ENCODE measurements at regions not wholly inside any gene's neighbourhood (a gene's known extent, or its start where the extent isn't known, plus 50 kb on each side); places are given as distances from the start of the nearest gene placed in this dataset.

DNA sequence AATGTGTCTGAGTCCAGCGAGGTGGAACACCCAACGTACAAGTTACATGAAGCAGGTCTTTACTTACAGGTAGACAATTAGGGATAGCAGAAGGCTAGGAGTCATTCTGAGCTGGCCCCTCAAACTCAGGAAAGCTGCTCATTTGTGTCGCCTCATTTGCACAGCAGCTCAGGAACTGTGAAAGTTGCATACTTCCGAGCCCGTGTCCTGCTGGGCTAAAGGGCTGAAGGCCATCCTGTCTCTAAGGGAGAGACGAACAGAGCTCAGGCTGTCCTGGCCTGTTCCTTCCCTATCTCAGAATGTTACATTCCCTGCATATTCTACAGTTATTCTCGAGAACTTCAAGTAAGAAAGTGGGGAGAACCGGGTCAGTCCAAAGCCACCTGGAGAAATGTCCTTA lies 99.0 kb downstream of the FAM124B start:
- Histone ChIP-seq H3K36me3 (ENCODE audit: control insufficient read depth in 2 of 2, extremely low read depth in 1 of 2, insufficient read depth in 2 of 2, low read length in 2 of 2) (no peaks in the 10 kb centered on the region), H3K9me1 (replicated peaks; ENCODE audit: control insufficient read depth, extremely low read depth, insufficient read depth, low read length) (no peaks in the 10 kb centered on the region), H3K4me2 (ENCODE audit: insufficient read depth, low read length) (no peak overlapping the region), H3K27ac (ENCODE audit: insufficient read depth, low read depth, low read length) (no peak overlapping the region), H3K4me3 (replicated peaks in 1 of 3; ENCODE audit: insufficient read depth in 1 of 3, low read depth in 1 of 3, low read length in 3 of 3) (no peak overlapping the region), H3K9me3 (replicated peaks; ENCODE audit: control insufficient read depth, insufficient read depth, low read length) (no peaks in the 10 kb centered on the region), H3K9ac (replicated peaks; ENCODE audit: extremely low read depth, insufficient read depth, low read length) (no peak overlapping the region), H2AFZ (ENCODE audit: low read depth, low read length) (no peak overlapping the region), H3K4me1 (ENCODE audit: control insufficient read depth, extremely low read depth, insufficient read depth, low read length) (no peaks in the 10 kb centered on the region), H3K27me3 (ENCODE audit: control insufficient read depth in 2 of 2, insufficient read depth in 2 of 2, low read length in 2 of 2) (no peaks in the 10 kb centered on the region), H3K79me2 (ENCODE audit: control insufficient read depth, insufficient read depth, low read length) (no peaks in the 10 kb centered on the region), H4K20me1 (replicated peaks; ENCODE audit: control insufficient read depth, extremely low read depth, insufficient read depth, low read length) (no peaks in the 10 kb centered on the region)
- ChIA-PET CTCF (interaction anchor here (1.0 kb wide), 1 partner anchor 18 kb away, joined by 3 read pairs; no protein-coding TSS in a partner anchor), POLR2A (no interaction called here)
- no TSS peak for BruUV-seq (replicated peaks)
- intact Hi-C loops (cut with micrococcal nuclease) = no loop called here
- no peak for DNase-seq (ENCODE audit: low read depth, low spot score)
- dilution Hi-C loops (cut with MboI; ENCODE audit: extremely low pct_ligation_motif_present, low sequenced_read_pairs) = no loop called here
- no peak for FAIRE-seq
- no peak for TF ChIP-seq FOS (IDR thresholded peaks at IDR 0.05; ENCODE audit: borderline replicate concordance, insufficient read depth, low read length)

GRCh38 chr2:224293976-224294375 lies 107.9 kb downstream of the FAM124B start:
- no peaks in the 10 kb centered on the region for H3K9me3 ChIP-seq (replicated peaks; ENCODE audit: control insufficient read depth, insufficient read depth, low read length)
- peaks cover 6 to 10% of the 10 kb centered on the region in 2 experiments for H3K27me3 ChIP-seq (ENCODE audit: control insufficient read depth in 2 of 2, insufficient read depth in 2 of 2, low read length in 2 of 2)
- TF ChIP-seq CTCF (IDR thresholded peaks at IDR 0.05; ENCODE audit: extremely low read depth in 1 of 2, insufficient read depth in 1 of 2, low read depth in 1 of 2, low read length in 2 of 2) (no peak), POLR2A (IDR thresholded peaks at IDR 0.05; ENCODE audit: low read depth, low read length) (no peak), POLR2AphosphoS5 (IDR thresholded peaks at IDR 0.05; ENCODE audit: insufficient read depth, low read depth, low read length) (no peak), MAX (IDR thresholded peaks at IDR 0.05; ENCODE audit: insufficient read depth, insufficient read length) (no peak), MYC (IDR thresholded peaks at IDR 0.05; ENCODE audit: low read depth, low read length) (no peak), FOS (IDR thresholded peaks at IDR 0.05; ENCODE audit: borderline replicate concordance, insufficient read depth, low read length) (no peak), GATA2 (IDR thresholded peaks at IDR 0.05; ENCODE audit: insufficient read depth, insufficient read length, low read depth, low read length) (no peak), EZH2 (IDR thresholded peaks at IDR 0.05; ENCODE audit: borderline replicate concordance, low read depth, low read length, severe bottlenecking) (no peak), JUN (IDR thresholded peaks at IDR 0.05; ENCODE audit: borderline replicate concordance, insufficient read depth, insufficient read length, low read depth) (no peak)
- dilution Hi-C loops (cut with MboI; ENCODE audit: extremely low pct_ligation_motif_present, low sequenced_read_pairs) = loop anchor here (25.0 kb wide), 1 partner anchor 282 kb away; no protein-coding TSS in a partner anchor
- intact Hi-C loops (cut with micrococcal nuclease) = no loop called here
- H3K36me3 ChIP-seq (ENCODE audit: control insufficient read depth in 2 of 2, extremely low read depth in 1 of 2, insufficient read depth in 2 of 2, low read length in 2 of 2) = no peaks in the 10 kb centered on the region
- H3K4me3 ChIP-seq (replicated peaks in 1 of 3; ENCODE audit: insufficient read depth in 1 of 3, low read depth in 1 of 3, low read length in 3 of 3) = no peak overlapping the region
- H3K9me1 ChIP-seq (replicated peaks; ENCODE audit: control insufficient read depth, extremely low read depth, insufficient read depth, low read length) = no peaks in the 10 kb centered on the region
- no peak overlapping the region for H3K4me2 ChIP-seq (ENCODE audit: insufficient read depth, low read length)
- ChIA-PET POLR2A (no interaction called here), CTCF (interaction anchor here (1.2 to 1.3 kb wide), 2 partner anchors 9 to 300 kb away, joined by 3 to 4 read pairs; no protein-coding TSS in a partner anchor)
- no peaks in the 10 kb centered on the region for H4K20me1 ChIP-seq (replicated peaks; ENCODE audit: control insufficient read depth, extremely low read depth, insufficient read depth, low read length)
- H2AFZ ChIP-seq (ENCODE audit: low read depth, low read length) = no peak overlapping the region
- H3K27ac ChIP-seq (ENCODE audit: insufficient read depth, low read depth, low read length) = no peak overlapping the region
- no peak overlapping the region for H3K9ac ChIP-seq (replicated peaks; ENCODE audit: extremely low read depth, insufficient read depth, low read length)
- H3K4me1 ChIP-seq (ENCODE audit: control insufficient read depth, extremely low read depth, insufficient read depth, low read length) = no peaks in the 10 kb centered on the region
- DNase-seq (ENCODE audit: low read depth, low spot score) (no peak), FAIRE-seq (no peak)
- no peaks in the 10 kb centered on the region for H3K79me2 ChIP-seq (ENCODE audit: control insufficient read depth, insufficient read depth, low read length)
- BruUV-seq (replicated peaks) = no TSS peak

Measured in endothelial cell of umbilical vein (primary cell).